ENCODE measurements at regions not wholly inside any gene's neighbourhood (a gene's known extent, or its start where the extent isn't known, plus 50 kb on each side); places are given as distances from the start of the nearest gene placed in this dataset.

DNA sequence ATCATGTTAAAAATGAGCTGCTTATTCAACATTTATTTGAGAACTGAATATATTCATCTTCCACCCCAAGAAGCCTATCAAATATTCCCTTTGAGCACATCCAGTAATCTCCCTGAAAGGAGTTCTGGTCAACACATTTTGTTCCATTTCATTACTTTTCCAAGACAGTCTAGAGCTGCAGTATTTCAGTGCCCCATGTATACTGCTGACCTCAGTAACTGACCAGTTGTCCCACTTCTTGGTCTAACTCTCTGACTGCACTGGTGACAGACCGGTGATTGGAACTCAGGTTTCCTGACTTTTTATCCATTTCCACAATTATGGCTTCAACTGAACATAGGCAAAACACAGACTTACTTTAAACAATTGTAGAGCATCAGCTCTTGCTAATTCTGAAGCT is 206.8 kb upstream of the NPSR1 start:
- TF ChIP-seq, protein P1, sequence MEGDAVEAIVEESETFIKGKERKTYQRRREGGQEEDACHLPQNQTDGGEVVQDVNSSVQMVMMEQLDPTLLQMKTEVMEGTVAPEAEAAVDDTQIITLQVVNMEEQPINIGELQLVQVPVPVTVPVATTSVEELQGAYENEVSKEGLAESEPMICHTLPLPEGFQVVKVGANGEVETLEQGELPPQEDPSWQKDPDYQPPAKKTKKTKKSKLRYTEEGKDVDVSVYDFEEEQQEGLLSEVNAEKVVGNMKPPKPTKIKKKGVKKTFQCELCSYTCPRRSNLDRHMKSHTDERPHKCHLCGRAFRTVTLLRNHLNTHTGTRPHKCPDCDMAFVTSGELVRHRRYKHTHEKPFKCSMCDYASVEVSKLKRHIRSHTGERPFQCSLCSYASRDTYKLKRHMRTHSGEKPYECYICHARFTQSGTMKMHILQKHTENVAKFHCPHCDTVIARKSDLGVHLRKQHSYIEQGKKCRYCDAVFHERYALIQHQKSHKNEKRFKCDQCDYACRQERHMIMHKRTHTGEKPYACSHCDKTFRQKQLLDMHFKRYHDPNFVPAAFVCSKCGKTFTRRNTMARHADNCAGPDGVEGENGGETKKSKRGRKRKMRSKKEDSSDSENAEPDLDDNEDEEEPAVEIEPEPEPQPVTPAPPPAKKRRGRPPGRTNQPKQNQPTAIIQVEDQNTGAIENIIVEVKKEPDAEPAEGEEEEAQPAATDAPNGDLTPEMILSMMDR (IDR thresholded peaks at IDR 0.05; ENCODE audit: insufficient read depth in 1 of 2, low read depth in 1 of 2, low read length in 1 of 2, severe bottlenecking in 1 of 2, unreplicated experiment in 1 of 2) = no peak
- H3K27me3 Mint-ChIP-seq (ENCODE audit: insufficient read depth, unreplicated experiment) = no peaks in the 10 kb centered on the region
- no peak overlapping the region for H3K27ac Mint-ChIP-seq (ENCODE audit: unreplicated experiment)
- Histone ChIP-seq H3K36me3 (ENCODE audit: control insufficient read depth, insufficient read depth, low read length) (no peaks in the 10 kb centered on the region), H3K4me3 (ENCODE audit: low read depth, low read length) (no peak overlapping the region), H3K9me3 (no peaks in the 10 kb centered on the region), H3K4me1 (no peaks in the 10 kb centered on the region), H3K27me3 (replicated peaks; ENCODE audit: control insufficient read depth, insufficient read depth, low read length) (no peaks in the 10 kb centered on the region)
- no TSS peak for BruUV-seq (replicated peaks)
- no peaks in the 10 kb centered on the region for H3K9me3 Mint-ChIP-seq (ENCODE audit: unreplicated experiment)
- no peaks in the 10 kb centered on the region for H3K4me1 Mint-ChIP-seq (ENCODE audit: low read depth, unreplicated experiment)
- H3K4me3 Mint-ChIP-seq (ENCODE audit: unreplicated experiment) = no peak overlapping the region
- intact Hi-C loops (cut with micrococcal nuclease; ENCODE audit: unreplicated experiment) = no loop called here
- CTCF ChIA-PET = no interaction called here
- no peak for DNase-seq
- POLR2A ChIA-PET = no interaction called here
- H3K36me3 Mint-ChIP-seq (ENCODE audit: insufficient read depth, unreplicated experiment) = no peaks in the 10 kb centered on the region

DNA sequence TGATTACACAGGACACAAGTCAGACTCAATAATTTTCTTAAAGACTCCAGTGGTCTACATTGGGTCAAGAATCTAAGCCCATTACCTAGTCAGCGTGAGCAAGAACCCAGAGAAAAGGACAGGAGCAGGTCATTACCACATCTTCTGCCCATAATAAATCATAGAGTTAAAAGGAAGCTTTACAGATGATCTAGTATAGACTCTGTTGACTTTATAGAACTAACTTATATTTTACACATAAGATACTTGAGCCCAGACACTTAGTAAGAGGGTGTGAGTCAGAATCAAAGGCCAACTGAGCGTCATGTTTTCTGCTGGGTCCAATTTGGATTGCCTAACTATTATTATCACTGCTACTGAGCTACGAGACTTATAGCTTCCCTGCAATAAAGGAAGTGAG is 206.1 kb upstream of the NPSR1 start:
- Histone ChIP-seq H3K4me3 (ENCODE audit: low read depth, low read length) (no peak overlapping the region), H3K9me3 (no peaks in the 10 kb centered on the region), H3K4me1 (no peaks in the 10 kb centered on the region), H3K36me3 (ENCODE audit: control insufficient read depth, insufficient read depth, low read length) (no peaks in the 10 kb centered on the region), H3K27me3 (replicated peaks; ENCODE audit: control insufficient read depth, insufficient read depth, low read length) (no peaks in the 10 kb centered on the region)
- Mint-ChIP-seq H3K4me1 (ENCODE audit: low read depth, unreplicated experiment) (no peaks in the 10 kb centered on the region), H3K9me3 (ENCODE audit: unreplicated experiment) (no peaks in the 10 kb centered on the region), H3K36me3 (ENCODE audit: insufficient read depth, unreplicated experiment) (no peaks in the 10 kb centered on the region), H3K27ac (ENCODE audit: unreplicated experiment) (no peak overlapping the region), H3K27me3 (ENCODE audit: insufficient read depth, unreplicated experiment) (no peaks in the 10 kb centered on the region), H3K4me3 (ENCODE audit: unreplicated experiment) (no peak overlapping the region)
- CTCF ChIA-PET = no interaction called here
- DNase-seq = no peak
- BruUV-seq (replicated peaks) = no TSS peak
- TF ChIP-seq, protein P1 (IDR thresholded peaks at IDR 0.05; ENCODE audit: insufficient read depth in 1 of 2, low read depth in 1 of 2, low read length in 1 of 2, severe bottlenecking in 1 of 2, unreplicated experiment in 1 of 2) = no peak
- intact Hi-C loops (cut with micrococcal nuclease; ENCODE audit: unreplicated experiment) = no loop called here
- POLR2A ChIA-PET = no interaction called here

DNA sequence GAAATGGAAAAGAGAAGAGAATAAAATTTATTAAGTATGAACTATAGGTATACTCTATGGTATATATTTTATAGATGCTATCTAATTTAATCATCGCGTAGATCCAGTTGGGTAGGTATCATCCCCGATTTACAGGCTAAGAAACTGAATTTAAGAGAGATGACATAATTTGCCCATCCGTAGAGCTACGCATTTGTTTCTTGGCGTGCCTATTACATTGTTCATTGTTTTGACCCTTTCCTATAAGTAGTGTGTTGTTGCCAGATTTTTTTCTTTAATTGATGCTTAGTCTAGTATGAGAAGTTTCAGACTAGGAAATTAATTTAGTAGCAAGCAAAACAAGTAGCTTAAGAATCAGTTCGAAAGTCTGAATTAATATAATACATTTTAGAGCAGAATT is 205.7 kb upstream of the NPSR1 start:
- CTCF ChIA-PET = no interaction called here
- H3K27me3 Mint-ChIP-seq (ENCODE audit: insufficient read depth, unreplicated experiment) = no peaks in the 10 kb centered on the region
- BruUV-seq (replicated peaks) = no TSS peak

More for the DNA sequence above, 205.7 kb upstream of the NPSR1 start:
- POLR2A ChIA-PET = no interaction called here
- Mint-ChIP-seq H3K36me3 (ENCODE audit: insufficient read depth, unreplicated experiment) (no peaks in the 10 kb centered on the region), H3K9me3 (ENCODE audit: unreplicated experiment) (no peaks in the 10 kb centered on the region), H3K4me3 (ENCODE audit: unreplicated experiment) (no peak overlapping the region), H3K4me1 (ENCODE audit: low read depth, unreplicated experiment) (no peaks in the 10 kb centered on the region), H3K27ac (ENCODE audit: unreplicated experiment) (no peak overlapping the region)
- Histone ChIP-seq H3K4me1 (no peaks in the 10 kb centered on the region), H3K4me3 (ENCODE audit: low read depth, low read length) (no peak overlapping the region), H3K36me3 (ENCODE audit: control insufficient read depth, insufficient read depth, low read length) (no peaks in the 10 kb centered on the region), H3K27me3 (replicated peaks; ENCODE audit: control insufficient read depth, insufficient read depth, low read length) (no peaks in the 10 kb centered on the region), H3K9me3 (no peaks in the 10 kb centered on the region)
- intact Hi-C loops (cut with micrococcal nuclease; ENCODE audit: unreplicated experiment) = no loop called here
- TF ChIP-seq, protein P1 (IDR thresholded peaks at IDR 0.05; ENCODE audit: insufficient read depth in 1 of 2, low read depth in 1 of 2, low read length in 1 of 2, severe bottlenecking in 1 of 2, unreplicated experiment in 1 of 2) = no peak
- DNase-seq = no peak
